H1 (cell line): ENCODE measurements at regions not wholly inside any gene's neighbourhood (a gene's known extent, or its start where the extent isn't known, plus 50 kb on each side); places are given as distances from the start of the nearest gene placed in this dataset.

Experiments
- JUN ChIP-seq: IDR thresholded peaks from 2 replicates; pipeline ENCODE4 v1.6.1; 2011; ENCODE audit warnings: low read depth, mild to moderate bottlenecking, improper control_type of control experiment, low read length
- MAX ChIP-seq: IDR thresholded peaks from 2 replicates; pipeline ENCODE4 v1.6.1; 2012; ENCODE audit warnings: inconsistent platforms
- SP2 ChIP-seq: IDR thresholded peaks from 2 replicates; pipeline ENCODE4 v1.6.1; 2012; ENCODE audit warnings: mild to moderate bottlenecking, low read length, inconsistent platforms

- TF ChIP-seq MAX (no peak), SP2 (no peak), JUN (no peak)
Observed at GRCh38 chr1:91610789-91611188, 110.1 kb downstream of the CDC7 start (continued).
